ENCODE measurements at regions not wholly inside any gene's neighbourhood (a gene's known extent, or its start where the extent isn't known, plus 50 kb on each side); places are given as distances from the start of the nearest gene placed in this dataset.

GRCh38 chr11:23542189-23542588 lies 681.9 kb upstream of the CCDC179 start:
- no peaks in the 10 kb centered on the region for H3K4me1 Mint-ChIP-seq
- Histone ChIP-seq H3K79me2 (ENCODE audit: low read depth) (no peaks in the 10 kb centered on the region), H3K9ac (no peak overlapping the region), H4K20me1 (ENCODE audit: low read depth) (no peaks in the 10 kb centered on the region), H3K27me3 (no peaks in the 10 kb centered on the region), H3K4me2 (no peak overlapping the region), H3K27ac (no peak overlapping the region), H3K36me3 (no peaks in the 10 kb centered on the region), H2AFZ (replicated peaks) (no peak overlapping the region), H3K9me3 (ENCODE audit: low read depth) (no peaks in the 10 kb centered on the region), H3F3A (ENCODE audit: low read depth) (no peaks in the 10 kb centered on the region), H3K4me1 (no peaks in the 10 kb centered on the region), H3K4me3 (no peak overlapping the region)
- H3K36me3 Mint-ChIP-seq = no peaks in the 10 kb centered on the region
- H3K9me3 Mint-ChIP-seq = peaks cover 3% of the 10 kb centered on the region
- no peak overlapping the region for H3K4me3 Mint-ChIP-seq
- TF ChIP-seq CTCF (IDR thresholded peaks at IDR 0.05) (no peak), EZH2phosphoT487 (IDR thresholded peaks at IDR 0.05) (no peak), EZH2 (IDR thresholded peaks at IDR 0.05) (no peak)
- DNase-seq (ENCODE audit: low spot score) = no peak
- H3K27me3 Mint-ChIP-seq (ENCODE audit: insufficient read depth, low read depth) = no peaks in the 10 kb centered on the region
- H3K27ac Mint-ChIP-seq = no peak overlapping the region

GRCh38 chr11:23542816-23543215 lies 682.5 kb upstream of the CCDC179 start:
- Mint-ChIP-seq H3K9me3 (no peaks in the 10 kb centered on the region), H3K36me3 (no peaks in the 10 kb centered on the region), H3K4me1 (no peaks in the 10 kb centered on the region), H3K4me3 (no peak overlapping the region), H3K27ac (no peak overlapping the region), H3K27me3 (ENCODE audit: insufficient read depth, low read depth) (no peaks in the 10 kb centered on the region)
- H3K4me3 ChIP-seq = no peak overlapping the region
- no peaks in the 10 kb centered on the region for H3K36me3 ChIP-seq
- no peaks in the 10 kb centered on the region for H3F3A ChIP-seq (ENCODE audit: low read depth)
- H4K20me1 ChIP-seq (ENCODE audit: low read depth) = no peaks in the 10 kb centered on the region
- no peak overlapping the region for H3K4me2 ChIP-seq
- H3K4me1 ChIP-seq = no peaks in the 10 kb centered on the region
- no peak for DNase-seq (ENCODE audit: low spot score)
- H3K9ac ChIP-seq = no peak overlapping the region
- H3K9me3 ChIP-seq (ENCODE audit: low read depth) = no peaks in the 10 kb centered on the region
- no peaks in the 10 kb centered on the region for H3K79me2 ChIP-seq (ENCODE audit: low read depth)
- no peak for TF ChIP-seq EZH2phosphoT487 (IDR thresholded peaks at IDR 0.05)
- no peak for TF ChIP-seq CTCF (IDR thresholded peaks at IDR 0.05)
- TF ChIP-seq EZH2 (IDR thresholded peaks at IDR 0.05) = no peak
- H3K27ac ChIP-seq = no peak overlapping the region
- H3K27me3 ChIP-seq = no peaks in the 10 kb centered on the region
- no peak overlapping the region for H2AFZ ChIP-seq (replicated peaks)

GRCh38 chr11:23543651-23544222 lies 683.5 kb upstream of the CCDC179 start:
- Mint-ChIP-seq H3K9me3 (no peaks in the 10 kb centered on the region), H3K27ac (no peak overlapping the region), H3K27me3 (ENCODE audit: insufficient read depth, low read depth) (no peaks in the 10 kb centered on the region), H3K36me3 (no peaks in the 10 kb centered on the region), H3K4me1 (no peaks in the 10 kb centered on the region), H3K4me3 (no peak overlapping the region)
- Histone ChIP-seq H3K27me3 (no peaks in the 10 kb centered on the region), H3K9ac (no peak overlapping the region), H2AFZ (replicated peaks) (peak overlapping the region; percentile 35), H4K20me1 (ENCODE audit: low read depth) (no peaks in the 10 kb centered on the region), H3K4me1 (no peaks in the 10 kb centered on the region), H3K4me2 (no peak overlapping the region), H3K36me3 (no peaks in the 10 kb centered on the region), H3F3A (ENCODE audit: low read depth) (no peaks in the 10 kb centered on the region), H3K27ac (no peak overlapping the region), H3K4me3 (no peak overlapping the region), H3K9me3 (ENCODE audit: low read depth) (no peaks in the 10 kb centered on the region), H3K79me2 (ENCODE audit: low read depth) (no peaks in the 10 kb centered on the region)
- DNase-seq (ENCODE audit: low spot score) = no peak
- no peak for TF ChIP-seq EZH2 (IDR thresholded peaks at IDR 0.05)
- no peak for TF ChIP-seq CTCF (IDR thresholded peaks at IDR 0.05)
- no peak for TF ChIP-seq EZH2phosphoT487 (IDR thresholded peaks at IDR 0.05)

Measured in neural progenitor cell (in vitro differentiated cells).